NCI-H748 treated with DMSO at 0.1 percent for 48 hours (cell line): ENCODE measurements at regions not wholly inside any gene's neighbourhood (a gene's known extent, or its start where the extent isn't known, plus 50 kb on each side); places are given as distances from the start of the nearest gene placed in this dataset.

ENCODE experiments used
- DNase-seq: peaks from one replicate; lab custom pipeline; 2025; lab: John Stamatoyannopoulos, UW

DNA sequence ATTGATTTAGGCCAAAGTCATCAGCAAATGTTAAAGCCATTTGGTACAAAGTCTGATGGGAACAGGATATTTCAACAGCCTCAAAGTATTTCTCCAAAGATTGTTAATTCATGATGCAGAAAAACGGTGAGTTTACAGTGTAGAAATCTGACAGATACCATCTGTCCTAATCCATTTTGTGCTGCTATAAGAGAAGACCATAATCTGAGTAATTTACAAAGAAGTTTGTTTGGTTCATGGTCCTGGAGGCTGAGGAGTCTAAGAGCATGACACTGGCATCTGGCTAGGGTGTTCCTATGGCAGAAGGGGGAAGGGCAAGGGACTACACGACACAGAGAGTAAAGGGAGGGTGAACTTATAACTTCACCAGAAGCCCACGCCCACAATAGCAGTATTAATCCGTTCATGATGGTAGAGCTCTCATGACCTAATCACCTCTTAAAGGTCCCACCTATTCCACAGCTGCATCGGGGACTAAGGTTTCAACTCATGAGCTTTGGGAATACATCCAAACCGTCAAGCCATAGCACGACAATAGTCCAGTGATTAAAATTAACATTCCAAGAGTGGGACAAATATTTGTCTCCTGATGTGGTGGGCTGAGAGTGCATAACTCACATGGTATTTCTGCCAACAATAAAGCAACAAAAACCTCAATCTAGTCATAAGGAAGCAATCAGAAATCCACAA, 298.6 kb upstream of the AKR1E2 start:
- no peak for DNase-seq

DNA sequence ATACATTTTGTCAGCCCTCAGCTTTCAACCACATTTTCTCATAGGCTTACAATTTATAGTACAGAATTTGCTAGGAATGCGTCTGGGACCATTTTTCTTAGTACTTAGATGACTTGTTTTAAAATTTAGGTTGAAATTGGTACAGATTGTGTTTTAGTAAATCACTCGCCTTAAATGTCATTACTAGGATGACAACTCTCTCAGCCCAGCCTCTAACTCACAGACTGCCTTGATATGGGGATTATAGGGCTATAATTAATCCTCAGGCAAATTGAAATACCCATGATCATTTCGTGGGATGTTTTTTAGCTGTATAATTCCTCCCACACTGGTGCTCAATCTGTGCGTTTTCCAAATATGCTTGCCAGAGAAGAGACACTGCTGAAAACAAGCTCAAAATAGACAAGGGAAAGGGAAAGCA, 299.7 kb upstream of the AKR1E2 start:
- no peak for DNase-seq

DNA sequence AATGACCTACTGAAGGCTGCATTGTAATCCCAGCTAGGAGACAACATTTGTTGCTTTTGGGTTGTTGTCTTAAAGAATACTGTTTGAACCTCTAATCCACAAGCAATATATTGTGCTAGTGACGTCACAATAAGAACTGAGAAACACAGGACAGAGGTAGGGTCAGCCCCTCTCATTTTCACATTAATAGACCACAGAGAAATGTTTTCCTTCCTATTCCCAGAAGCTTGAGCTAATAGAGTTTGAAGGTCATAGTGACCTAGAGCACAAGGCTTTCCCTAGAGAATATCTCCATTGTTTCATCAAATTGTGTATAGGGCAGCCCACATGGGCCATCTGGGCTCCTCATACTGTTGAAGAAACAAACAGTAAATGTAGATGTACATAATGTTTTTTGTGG, 300.9 kb upstream of the AKR1E2 start:
- DNase-seq = no peak

DNA sequence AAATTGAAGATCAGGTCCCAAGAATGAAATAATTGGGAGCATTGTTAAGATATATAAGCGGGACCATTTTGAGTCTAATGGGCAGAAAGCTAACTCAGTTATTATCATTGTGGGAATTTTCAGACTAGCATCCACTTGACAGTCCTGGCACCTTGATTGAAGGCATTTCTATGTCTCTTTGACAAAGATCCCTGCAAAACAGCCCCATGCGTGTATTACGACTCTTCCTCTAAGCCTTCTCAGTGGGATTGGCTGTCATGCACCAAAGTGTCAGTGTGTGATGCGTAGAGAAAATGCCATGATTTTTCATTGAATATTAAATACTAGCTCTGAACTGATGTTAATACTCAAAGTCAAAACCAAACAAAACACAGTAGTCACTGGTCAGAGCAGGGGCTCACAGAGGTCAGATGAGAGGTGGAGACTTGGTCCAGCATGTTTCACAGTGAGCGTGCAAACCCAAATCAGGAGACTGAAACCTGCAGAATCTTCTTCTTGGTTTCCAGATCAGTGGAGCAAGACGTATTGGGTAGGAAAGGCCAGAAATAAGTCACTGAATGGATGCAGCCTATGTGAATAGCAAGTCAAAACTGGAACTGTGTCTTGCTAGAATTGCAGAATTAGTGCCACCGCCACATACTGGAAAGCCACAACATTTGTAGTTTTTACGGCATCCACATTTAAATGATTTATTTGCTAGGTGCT, 303.6 kb upstream of the AKR1E2 start:
- DNase-seq = no peak

DNA sequence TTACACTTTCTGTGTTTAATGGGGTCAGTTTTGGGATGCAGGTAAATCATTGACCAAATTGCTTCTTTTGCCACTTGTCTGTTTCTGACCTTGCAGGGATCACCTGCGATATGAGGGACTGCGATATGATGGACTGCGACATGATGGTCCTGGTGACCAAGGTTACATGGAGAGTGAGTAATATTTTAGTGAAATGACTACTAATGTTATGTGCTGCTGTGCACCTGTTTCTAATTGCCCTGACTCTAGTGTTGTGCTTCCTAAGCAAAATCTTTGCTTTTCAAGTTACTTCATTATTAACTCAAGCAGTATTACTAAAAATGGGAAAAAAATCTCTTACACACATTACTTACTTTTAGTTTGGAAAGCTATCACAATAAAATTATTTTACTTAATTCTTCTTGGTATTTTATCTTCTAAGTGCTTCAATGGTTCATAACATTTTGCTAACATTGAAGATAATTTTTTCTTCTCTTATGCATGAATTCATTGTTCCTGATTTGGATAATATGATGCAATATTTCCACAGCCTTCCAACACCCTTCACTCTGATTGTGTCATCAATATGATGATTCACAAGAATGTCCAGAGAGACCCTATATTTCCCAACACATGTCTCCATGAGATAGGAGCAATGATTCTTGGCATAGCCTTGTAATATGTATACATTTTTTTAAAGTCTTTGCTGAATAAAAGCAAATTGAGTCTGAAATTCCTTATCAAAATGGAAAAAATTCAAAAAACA, 306.2 kb upstream of the AKR1E2 start:
- no peak for DNase-seq

DNA sequence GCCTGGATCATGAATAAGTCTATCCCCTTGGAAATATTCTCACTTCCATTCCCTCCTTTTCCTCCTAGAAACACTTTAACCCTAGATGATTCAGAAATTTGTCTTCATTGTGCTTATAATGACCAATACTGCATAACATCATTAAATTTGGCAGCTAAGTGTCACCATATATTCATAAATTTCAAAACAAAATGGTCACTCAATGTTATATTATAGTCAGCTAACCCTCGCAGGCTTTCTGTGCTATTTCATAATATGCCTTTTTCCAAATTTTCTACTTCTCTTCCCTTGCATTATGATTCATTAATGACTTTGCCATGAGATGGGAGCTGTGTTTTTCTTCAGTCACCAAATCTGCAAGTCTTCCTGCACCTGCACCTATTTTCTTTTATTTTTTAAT, 308.3 kb upstream of the AKR1E2 start:
- no peak for DNase-seq

DNA sequence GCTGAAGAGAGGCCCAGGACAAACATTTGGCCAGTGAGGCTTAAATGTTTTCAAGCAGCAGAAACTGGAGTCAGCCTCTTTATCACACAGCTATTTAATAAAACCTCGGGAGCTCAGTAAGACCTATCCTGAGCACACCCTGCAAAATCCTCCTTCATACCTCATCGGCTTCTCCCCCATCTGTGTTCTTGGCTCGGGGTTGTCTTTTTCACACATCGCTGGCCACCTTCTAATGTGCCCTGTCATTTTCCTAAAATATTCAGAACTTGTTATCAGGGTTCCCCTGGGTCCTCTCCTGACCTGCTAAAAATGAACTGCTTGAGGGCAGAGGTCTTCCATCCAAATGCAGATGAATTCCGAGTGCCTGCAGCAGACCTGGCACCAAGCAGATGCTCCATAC, 310.3 kb upstream of the AKR1E2 start:
- DNase-seq = no peak

DNA sequence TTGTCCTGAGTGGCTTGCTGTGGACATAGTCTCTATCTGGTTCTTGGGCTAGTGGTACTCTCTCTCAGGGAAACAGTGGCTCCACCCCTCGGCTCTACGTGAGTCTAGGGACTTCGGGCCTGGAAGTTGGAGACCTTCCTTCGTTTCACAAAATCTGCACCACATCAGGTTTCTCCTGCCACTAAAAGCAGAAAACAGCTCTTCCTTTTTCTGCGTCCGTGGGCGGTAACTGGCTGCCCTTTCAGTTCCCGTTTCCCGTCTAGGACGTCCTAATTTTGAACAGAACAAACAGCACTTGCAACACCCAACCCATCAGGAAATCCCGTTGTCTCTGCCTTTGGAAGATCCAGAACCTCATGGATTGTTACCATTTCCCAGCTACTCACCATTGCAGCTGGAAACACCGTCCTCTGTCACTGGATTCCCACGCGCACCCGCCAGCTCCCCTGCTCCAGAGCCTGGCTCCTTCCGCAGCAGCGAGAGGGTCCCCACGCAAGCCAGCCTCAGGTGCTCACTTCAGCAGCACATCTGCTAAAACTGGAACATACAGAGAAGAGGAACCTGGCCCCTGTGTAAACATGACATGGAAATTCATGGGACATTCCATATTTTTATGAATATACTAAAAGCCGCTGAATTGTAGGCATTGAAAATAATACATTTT, 311.4 kb upstream of the AKR1E2 start:
- no peak for DNase-seq

DNA sequence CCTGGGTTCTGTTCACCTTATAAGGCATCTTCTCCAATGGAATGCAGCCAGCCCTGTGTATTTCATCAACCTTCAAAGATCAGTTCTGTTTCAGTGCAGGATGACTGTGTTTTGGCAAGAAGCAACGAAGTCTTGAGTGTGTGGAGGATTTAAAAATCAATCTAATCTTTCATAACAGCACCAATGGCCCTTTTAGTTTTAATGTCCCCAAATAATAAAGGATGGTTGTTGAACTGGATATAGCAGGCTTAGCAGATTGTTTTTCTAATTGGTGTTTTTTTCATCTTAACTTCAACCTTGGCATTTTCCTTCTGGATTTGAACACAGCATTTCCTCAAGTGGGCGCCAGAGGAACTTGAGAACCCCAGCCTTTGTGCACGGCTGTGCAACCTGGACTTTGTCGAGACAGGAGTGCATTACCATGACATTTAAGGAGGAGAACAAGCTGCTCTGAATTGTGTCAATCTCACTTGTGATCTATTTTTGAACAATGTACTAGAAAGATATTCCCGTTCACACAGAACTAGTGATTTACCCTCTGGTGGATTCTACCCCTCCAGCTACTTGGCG, 313.3 kb upstream of the AKR1E2 start:
- no peak for DNase-seq

DNA sequence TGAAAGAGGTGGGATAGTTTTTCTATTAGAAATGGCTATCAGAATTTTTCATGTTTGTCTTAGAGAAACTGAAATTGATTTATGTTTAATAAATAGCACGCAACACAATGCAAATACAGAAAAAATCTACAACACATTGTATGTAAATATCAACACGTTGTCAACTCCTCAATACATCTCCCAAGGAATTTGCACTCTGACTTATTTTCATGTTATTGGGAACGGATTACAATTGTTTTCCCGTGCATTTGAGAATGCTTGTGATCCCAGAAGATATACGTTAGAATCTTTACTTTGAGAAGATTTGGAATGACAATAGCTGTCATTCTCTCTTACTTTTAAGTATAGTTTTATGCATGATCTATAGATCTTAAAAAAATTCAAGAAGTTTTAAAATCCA, 313.8 kb upstream of the AKR1E2 start:
- DNase-seq = no peak

DNA sequence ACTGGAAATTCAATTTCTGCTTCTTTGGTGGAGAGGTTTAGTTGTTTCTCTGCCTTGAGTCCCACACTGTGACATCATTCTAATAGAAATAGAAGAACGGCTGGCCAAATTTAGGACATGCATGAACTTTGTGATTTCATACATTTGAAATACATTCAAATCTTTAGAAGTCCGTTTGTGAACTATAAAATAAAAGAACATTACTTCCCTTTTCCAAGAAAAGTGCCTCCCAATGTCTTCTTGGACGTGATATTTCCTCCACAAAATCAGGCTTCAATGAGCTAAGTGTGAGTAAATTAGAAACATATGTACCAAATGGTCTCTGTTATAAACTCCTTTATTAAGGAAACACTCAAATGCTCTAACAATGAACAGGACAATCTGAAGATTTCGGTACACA, 314.5 kb upstream of the AKR1E2 start:
- no peak for DNase-seq

DNA sequence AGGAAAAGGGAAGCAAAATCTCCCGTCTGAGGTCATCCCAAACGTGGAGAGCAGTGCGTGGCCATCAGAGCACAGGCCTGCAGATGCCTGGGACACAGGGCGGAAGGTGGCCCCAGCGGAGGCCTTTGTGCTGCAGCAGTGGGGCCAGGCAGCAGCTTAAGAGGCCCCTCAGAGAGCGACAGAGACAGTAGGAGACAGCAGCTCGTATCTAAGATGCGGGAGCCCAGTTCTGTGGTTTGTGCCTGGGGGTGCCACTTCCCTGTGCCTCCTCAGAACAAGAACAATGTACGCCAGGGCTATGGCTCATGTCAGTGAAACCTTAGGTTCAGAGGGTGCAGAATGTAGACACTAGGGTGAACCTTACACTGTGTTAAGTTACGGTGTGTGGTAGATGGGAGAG, 316.6 kb upstream of the AKR1E2 start:
- DNase-seq = no peak

DNA sequence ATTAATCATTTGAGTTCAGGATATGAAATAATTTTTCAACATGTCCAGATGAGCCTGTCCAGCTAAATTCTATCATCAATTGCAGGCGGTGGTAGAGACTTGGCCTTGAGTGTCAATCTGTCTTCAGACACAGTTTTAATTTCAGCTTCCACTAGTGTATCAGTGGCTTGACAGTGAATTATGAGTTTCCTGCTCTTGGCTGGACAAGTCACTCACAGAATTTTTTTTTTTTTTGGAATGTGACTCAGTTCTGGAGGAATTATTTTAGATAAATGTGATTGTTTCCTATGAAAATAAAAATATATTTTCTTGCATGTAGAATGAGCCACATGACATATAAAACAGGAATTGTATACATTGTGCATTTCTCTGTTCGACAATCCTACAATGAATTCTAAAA, 319.9 kb upstream of the AKR1E2 start:
- no peak for DNase-seq

DNA sequence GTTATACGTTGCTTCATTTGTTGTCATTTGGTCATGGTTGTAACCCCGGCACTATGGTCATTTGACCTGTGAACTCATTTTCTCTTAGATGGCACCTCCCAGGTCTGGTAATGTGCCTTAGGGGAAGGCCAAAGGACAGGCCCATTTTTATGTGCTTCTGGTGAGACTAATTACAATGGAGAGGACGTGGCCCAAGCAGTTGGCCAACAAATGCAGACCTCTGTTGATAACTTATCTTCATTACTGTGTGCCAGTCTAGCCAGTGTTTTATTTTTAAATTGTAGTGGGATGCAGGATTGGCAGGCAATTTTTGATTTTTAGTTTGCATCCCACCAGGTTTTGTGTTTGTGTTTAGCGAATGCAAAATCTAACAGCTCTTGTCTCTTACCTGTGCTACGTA, 321.5 kb upstream of the AKR1E2 start:
- no peak for DNase-seq

DNA sequence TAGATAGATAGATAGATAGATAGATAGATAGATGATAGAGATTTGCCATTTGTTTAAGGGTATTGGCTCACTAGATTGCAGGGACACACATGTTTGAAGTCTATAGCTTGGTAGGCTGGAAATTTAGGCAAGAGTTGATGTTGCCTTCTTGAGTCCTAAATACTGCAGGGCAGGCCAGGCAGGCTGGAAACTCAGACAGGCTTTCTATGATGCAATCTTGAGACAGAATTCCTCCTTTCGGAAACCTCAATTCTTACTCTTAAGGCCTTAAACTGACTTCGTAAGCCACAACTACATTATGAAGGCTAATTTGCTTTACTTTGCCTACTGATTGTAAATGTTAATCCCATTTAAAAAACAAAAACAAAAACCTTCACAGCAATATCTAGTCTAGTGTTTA, 322.9 kb upstream of the AKR1E2 start:
- no peak for DNase-seq

DNA sequence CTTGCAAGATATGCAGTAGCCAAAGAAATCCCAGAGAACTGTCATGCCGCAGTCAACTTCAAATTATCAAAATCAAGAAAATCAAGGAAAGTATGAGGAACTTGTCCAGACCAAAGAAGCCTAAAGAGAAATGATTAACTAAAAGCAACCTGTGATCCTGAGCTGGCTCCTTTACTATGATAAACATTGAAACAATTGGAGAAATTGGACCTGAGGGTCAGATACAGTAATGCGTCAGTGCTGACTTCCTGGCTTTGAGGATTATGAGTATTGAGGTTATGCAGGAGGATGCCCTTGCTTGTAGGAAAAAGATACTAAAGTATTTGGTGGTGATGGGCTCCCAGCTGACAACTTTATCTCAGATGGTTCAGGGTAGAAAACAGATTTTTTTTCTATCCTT, 324.7 kb upstream of the AKR1E2 start:
- DNase-seq = no peak

DNA sequence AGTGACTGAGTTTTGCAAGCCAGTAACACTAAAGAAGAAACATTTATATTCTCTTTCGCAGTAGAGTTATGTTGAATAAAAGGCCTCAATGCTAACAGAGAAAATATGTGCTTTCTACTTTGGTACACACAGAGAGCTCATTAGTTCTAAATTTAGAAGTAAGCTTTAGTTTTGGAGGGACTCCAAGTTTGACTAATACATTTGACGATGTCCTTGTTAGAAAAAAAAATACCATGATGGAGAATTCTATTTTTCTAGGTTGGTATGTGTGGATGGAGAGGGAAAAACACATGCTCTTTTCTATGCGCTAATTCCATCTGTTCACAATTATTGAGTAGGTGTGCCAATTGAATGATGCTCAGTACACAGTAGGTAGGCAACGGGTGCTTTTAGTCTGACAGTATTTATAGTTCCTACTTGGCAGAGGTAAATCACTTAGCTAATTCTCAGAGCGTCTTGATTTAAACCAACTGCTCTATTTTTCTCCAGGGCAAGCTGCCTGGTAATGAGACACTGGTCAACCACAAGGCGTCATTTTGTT, 327.2 kb upstream of the AKR1E2 start:
- DNase-seq = no peak

DNA sequence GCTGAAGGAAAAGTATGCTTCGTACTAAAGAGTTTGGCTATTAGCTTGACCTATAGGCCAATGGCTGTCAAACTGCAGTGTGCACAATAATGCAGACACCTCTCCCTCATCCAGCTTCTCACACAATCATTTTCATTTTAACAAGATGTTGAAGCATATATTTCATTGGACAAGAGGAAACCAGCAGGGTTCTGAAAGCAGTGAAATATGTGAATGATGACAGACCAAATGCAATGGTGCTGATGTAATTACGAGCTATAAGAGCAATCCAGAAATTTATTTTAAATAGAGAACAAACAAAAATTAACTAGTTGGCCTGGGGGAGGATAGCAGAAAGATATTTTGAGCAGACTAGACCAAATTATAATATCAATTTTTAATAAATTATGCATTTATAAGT, 331.5 kb upstream of the AKR1E2 start:
- no peak for DNase-seq

DNA sequence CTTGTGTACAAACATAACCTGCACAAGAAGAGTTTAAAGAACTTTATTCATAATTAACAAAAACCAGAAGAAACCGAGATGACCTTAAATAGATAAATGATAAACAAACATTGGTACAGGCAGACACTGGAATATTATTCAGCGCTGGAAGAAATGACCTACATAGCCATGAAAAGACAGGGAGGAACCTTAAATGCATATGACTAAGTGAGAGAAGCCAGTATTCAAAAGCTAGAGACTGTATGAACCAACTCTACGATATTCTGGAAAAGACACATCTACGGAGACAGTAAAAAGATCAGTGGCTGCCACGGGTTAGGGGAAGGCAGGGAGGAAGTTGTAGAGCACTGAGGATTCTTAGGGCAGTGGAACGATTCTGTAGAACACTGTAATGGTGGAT, 333.8 kb upstream of the AKR1E2 start:
- DNase-seq = no peak

DNA sequence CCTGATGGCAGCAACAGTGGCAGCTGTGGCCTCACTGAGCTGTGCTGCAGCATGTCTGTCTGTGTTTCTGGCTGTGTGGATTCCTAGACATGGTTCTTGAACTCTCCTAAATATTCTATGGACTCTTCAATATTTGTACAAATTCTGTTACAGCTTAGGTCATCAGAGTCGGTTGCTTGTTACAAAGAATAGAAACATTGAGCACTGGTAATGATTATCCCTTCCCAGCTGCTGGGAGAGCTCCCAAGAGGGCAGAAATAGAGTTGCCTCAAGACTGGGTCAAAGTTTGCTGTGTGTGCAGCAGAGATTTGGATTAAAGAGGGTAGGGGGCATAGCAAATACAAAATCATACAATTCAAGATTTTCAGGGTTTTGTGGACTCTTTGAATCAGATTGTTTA, 337.1 kb upstream of the AKR1E2 start:
- DNase-seq = no peak

DNA sequence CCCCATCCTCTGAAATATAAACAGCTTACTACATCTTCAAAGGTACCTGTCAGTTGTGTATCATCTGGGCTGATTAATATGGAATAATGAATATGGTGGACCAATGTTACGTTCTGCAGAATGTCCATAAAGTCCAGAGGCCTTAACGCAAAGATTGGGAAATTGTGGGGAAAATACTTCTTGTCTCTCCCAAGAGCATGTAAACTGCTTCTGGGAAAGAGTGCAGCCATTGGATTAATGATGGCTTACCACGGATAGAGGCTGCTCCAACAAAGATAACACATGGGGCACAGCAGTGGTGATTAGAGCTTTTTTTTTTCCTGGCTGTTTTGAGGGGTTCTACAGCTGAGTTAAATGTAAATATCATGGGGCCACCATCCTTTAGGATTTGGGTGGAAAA, 340.4 kb upstream of the AKR1E2 start:
- DNase-seq = no peak

DNA sequence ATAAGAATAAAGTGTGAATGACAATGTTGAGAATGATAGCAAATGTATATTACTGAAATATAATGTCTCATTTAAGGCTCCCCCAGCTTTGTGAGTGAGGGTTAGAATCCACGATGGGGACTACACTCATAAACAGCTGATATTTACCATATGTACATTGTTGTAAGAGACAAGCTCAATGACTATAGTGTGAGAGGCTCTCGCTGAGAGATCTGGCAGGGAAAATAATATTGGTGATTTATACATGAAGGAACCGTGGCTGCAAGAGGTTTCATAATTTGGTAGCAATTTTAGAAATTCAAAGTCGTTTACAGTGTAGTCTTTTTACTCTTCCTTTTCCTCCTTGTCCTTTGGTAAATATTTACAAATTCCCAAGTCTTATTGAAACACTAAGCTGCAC, 342.2 kb upstream of the AKR1E2 start:
- no peak for DNase-seq
